Fibroblast of the conjunctiva (primary cell): ENCODE measurements at regions not wholly inside any gene's neighbourhood (a gene's known extent, or its start where the extent isn't known, plus 50 kb on each side); places are given as distances from the start of the nearest gene placed in this dataset.

Experiments used
- DNase-seq: peaks from one replicate; pipeline ENCODE4 v3.0.0-alpha.2; 2010; ENCODE audit warnings: low read depth

- DNase-seq, result no peak
Observed at GRCh38 chr2:2765176-2765800, 434.2 kb upstream of the MYT1L start.

- no peak for DNase-seq
Observed at GRCh38 chr2:2764739-2765138, 433.7 kb upstream of the MYT1L start.

- no peak for DNase-seq
Observed at GRCh38 chr2:2764001-2764355, 432.9 kb upstream of the MYT1L start.

GRCh38 chr2:2763351-2764000, 432.4 kb upstream of the MYT1L start:
- DNase-seq, result no peak

GRCh38 chr2:2762913-2763312, 431.8 kb upstream of the MYT1L start:
- DNase-seq, result no peak

GRCh38 chr2:2762166-2762908, 431.3 kb upstream of the MYT1L start:
- DNase-seq, result no peak

- DNase-seq, result no peak
Observed at GRCh38 chr2:2758793-2759367, 427.8 kb upstream of the MYT1L start.

GRCh38 chr2:2757764-2758163, 426.7 kb upstream of the MYT1L start:
- DNase-seq, result no peak

- DNase-seq, result no peak
Observed at GRCh38 chr2:2756886-2757285, 425.8 kb upstream of the MYT1L start.

- DNase-seq, result no peak
Observed at GRCh38 chr2:2755990-2756389, 424.9 kb upstream of the MYT1L start.

GRCh38 chr2:2754940-2755339, 423.9 kb upstream of the MYT1L start:
- DNase-seq, result no peak

- no peak for DNase-seq
Observed at GRCh38 chr2:2751715-2752315, 420.7 kb upstream of the MYT1L start.

GRCh38 chr2:2750867-2751714, 420.0 kb upstream of the MYT1L start:
- DNase-seq, result no peak

GRCh38 chr2:2749206-2749598, 418.1 kb upstream of the MYT1L start:
- DNase-seq, result no peak

- no peak for DNase-seq
Observed at GRCh38 chr2:2748399-2749205, 417.5 kb upstream of the MYT1L start.

- DNase-seq, result no peak
Observed at GRCh38 chr2:2747797-2748301, 416.8 kb upstream of the MYT1L start.

- DNase-seq, result no peak
Observed at GRCh38 chr2:2746731-2747130, 415.7 kb upstream of the MYT1L start.

GRCh38 chr2:2744958-2745715, 414.1 kb upstream of the MYT1L start:
- no peak for DNase-seq

- no peak for DNase-seq
Observed at GRCh38 chr2:2744107-2744506, 413.0 kb upstream of the MYT1L start.

GRCh38 chr2:2743164-2743571, 412.1 kb upstream of the MYT1L start:
- DNase-seq, result no peak
